Neural cell (in vitro differentiated cells): ENCODE measurements at regions not wholly inside any gene's neighbourhood (a gene's known extent, or its start where the extent isn't known, plus 50 kb on each side); places are given as distances from the start of the nearest gene placed in this dataset.

Experiments used
- EP300 ChIP-seq: fragments of 450-650 bp; conservative IDR thresholded peaks from 2 replicates; pipeline ENCODE4 v1.6.1; 2014; ENCODE audit warnings: antibody characterized with exemption, mild to moderate bottlenecking, moderate library complexity; ENCODE audit not compliant: poor library complexity, severe bottlenecking
- EZH2 ChIP-seq: fragments of 200-600, 300-800 bp; shearing (Covaris generic), sonication (generic); IDR thresholded peaks from 2 replicates; pipeline ENCODE4 v1.6.1; 2014; ENCODE audit warnings: antibody characterized with exemption, low read length, borderline replicate concordance, mild to moderate bottlenecking; ENCODE audit not compliant: insufficient read depth, poor library complexity, severe bottlenecking
- POLR2AphosphoS5 ChIP-seq: IDR thresholded peaks from 2 replicates; pipeline ENCODE4 v1.6.1; 2012
- RAD21 ChIP-seq: fragments of 450-650 bp; conservative IDR thresholded peaks from 2 replicates; pipeline ENCODE4 v1.6.1; 2014; ENCODE audit warnings: antibody characterized with exemption, mild to moderate bottlenecking, moderate library complexity
- SMC3 ChIP-seq: fragments of 450-650 bp; conservative IDR thresholded peaks from 2 replicates; pipeline ENCODE4 v1.6.1; 2014; ENCODE audit warnings: antibody characterized with exemption, mild to moderate bottlenecking, moderate library complexity; ENCODE audit not compliant: poor library complexity
- TF ChIP-seq, protein P1 (sequence below): fragments of 450-650 bp; IDR thresholded peaks from 2 replicates; pipeline ENCODE4 v1.5.1; 2014; ENCODE audit warnings: antibody characterized with exemption, mild to moderate bottlenecking, moderate library complexity; ENCODE audit not compliant: poor library complexity, severe bottlenecking

DNA sequence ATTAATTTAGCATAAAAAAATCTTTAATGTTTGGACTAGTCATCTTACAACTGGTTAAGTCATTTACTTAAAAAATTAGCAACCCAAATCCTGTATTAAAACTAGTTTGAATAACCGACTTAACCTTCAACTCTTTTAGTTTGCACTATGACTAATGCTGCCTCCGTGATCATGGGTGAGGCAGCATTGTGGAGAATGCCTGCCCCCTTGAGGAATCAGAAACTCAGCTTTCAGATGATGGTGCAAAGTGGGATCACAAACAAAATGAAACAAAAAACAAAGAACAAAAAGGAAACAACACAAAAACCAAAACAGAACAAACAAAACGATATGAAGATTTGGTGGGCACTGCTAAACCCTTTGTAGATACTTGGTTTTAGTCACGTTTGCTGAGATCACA lies 127.0 kb upstream of the PALM2AKAP2 start:
- TF ChIP-seq, protein P1, sequence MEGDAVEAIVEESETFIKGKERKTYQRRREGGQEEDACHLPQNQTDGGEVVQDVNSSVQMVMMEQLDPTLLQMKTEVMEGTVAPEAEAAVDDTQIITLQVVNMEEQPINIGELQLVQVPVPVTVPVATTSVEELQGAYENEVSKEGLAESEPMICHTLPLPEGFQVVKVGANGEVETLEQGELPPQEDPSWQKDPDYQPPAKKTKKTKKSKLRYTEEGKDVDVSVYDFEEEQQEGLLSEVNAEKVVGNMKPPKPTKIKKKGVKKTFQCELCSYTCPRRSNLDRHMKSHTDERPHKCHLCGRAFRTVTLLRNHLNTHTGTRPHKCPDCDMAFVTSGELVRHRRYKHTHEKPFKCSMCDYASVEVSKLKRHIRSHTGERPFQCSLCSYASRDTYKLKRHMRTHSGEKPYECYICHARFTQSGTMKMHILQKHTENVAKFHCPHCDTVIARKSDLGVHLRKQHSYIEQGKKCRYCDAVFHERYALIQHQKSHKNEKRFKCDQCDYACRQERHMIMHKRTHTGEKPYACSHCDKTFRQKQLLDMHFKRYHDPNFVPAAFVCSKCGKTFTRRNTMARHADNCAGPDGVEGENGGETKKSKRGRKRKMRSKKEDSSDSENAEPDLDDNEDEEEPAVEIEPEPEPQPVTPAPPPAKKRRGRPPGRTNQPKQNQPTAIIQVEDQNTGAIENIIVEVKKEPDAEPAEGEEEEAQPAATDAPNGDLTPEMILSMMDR, result no peak
- TF ChIP-seq EZH2 (no peak), EP300 (no peak), SMC3 (no peak), RAD21 (no peak), POLR2AphosphoS5 (no peak)
